ENCODE measurements at regions not wholly inside any gene's neighbourhood (a gene's known extent, or its start where the extent isn't known, plus 50 kb on each side); places are given as distances from the start of the nearest gene placed in this dataset.

DNA sequence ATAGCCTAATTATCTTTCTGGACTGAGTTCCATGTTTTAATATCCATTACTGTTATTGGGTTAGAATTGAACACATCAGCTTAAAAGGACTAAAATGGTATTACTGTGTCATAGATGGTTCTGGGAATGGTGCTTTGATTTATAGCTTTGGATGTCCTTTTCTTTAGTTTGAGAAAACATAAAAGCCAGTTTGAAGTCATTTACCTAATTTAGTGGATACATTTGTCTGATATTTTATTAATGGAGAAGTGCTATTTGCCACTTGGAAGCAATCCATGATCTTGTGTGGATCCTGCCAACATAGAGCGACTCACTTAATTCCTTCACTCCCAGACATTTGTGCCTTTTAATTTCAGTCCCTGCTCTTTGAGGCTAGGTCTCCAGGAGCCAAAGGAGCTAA lies 212.4 kb upstream of the PACRGL start:
- no peak for DNase-seq (ENCODE audit: low read depth in 1 of 2, low spot score in 1 of 2)
- no peak for TF ChIP-seq CTCF (IDR thresholded peaks at IDR 0.05; ENCODE audit: low read depth, low read length)
- H3K4me1 ChIP-seq (ENCODE audit: low read depth) = peaks cover 7% of the 10 kb centered on the region
- H3K36me3 ChIP-seq = peaks cover 21% of the 10 kb centered on the region
- H3K27me3 ChIP-seq = no peaks in the 10 kb centered on the region
- no peak overlapping the region for H3K4me3 ChIP-seq
- peak overlapping the region; percentile 14 for H3K27ac ChIP-seq
- H3K9me3 ChIP-seq (ENCODE audit: low read depth) = no peaks in the 10 kb centered on the region

DNA sequence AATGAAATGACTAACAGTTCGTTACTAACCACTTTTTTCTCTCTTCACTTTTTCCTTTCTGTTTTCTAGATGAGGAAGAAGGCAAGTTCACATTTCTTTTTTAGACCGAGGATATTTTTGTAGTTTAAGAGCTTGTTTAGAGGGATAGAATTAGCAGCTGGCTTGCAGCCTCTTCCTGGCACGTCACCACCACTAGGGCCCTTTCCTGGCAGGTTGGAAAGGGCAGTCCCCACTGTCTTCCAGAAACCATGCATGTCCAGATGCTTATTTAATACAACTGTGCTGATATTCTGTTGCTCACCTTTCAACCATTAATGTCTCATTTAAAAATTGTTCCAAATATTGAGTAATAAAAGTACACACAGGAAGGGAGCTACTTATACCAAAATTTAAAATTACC lies 209.5 kb upstream of the PACRGL start:
- Histone ChIP-seq H3K27me3 (no peaks in the 10 kb centered on the region), H3K4me1 (ENCODE audit: low read depth) (peaks cover 7% of the 10 kb centered on the region), H3K36me3 (peaks cover 33% of the 10 kb centered on the region), H3K4me3 (no peak overlapping the region), H3K9me3 (ENCODE audit: low read depth) (no peaks in the 10 kb centered on the region), H3K27ac (peak overlapping the region; percentile 69)
- TF ChIP-seq CTCF (IDR thresholded peaks at IDR 0.05; ENCODE audit: low read depth, low read length) = no peak
- peak in 1 of 2 donors; percentile 24 for DNase-seq (ENCODE audit: low read depth in 1 of 2, low spot score in 1 of 2)

GRCh38 chr4:20493761-20494353 lies 206.4 kb upstream of the PACRGL start:
- TF ChIP-seq CTCF (IDR thresholded peaks at IDR 0.05; ENCODE audit: low read depth, low read length) = no peak
- no peaks in the 10 kb centered on the region for H3K9me3 ChIP-seq (ENCODE audit: low read depth)
- peak in 1 of 2 donors; percentile 19 for DNase-seq (ENCODE audit: low read depth in 1 of 2, low spot score in 1 of 2)

GRCh38 chr4:20496068-20496467 lies 204.2 kb upstream of the PACRGL start:
- peaks cover 26% of the 10 kb centered on the region for H3K36me3 ChIP-seq
- no peaks in the 10 kb centered on the region for H3K27me3 ChIP-seq
- no peak for TF ChIP-seq CTCF (IDR thresholded peaks at IDR 0.05; ENCODE audit: low read depth, low read length)
- no peaks in the 10 kb centered on the region for H3K9me3 ChIP-seq (ENCODE audit: low read depth)
- H3K4me1 ChIP-seq (ENCODE audit: low read depth) = no peaks in the 10 kb centered on the region
- DNase-seq (ENCODE audit: low read depth in 1 of 2, low spot score in 1 of 2) = no peak
- no peak overlapping the region for H3K4me3 ChIP-seq
- H3K27ac ChIP-seq = no peak overlapping the region

More at GRCh38 chr4:20493761-20494353, 206.4 kb upstream of the PACRGL start:
- H3K4me3 ChIP-seq = no peak overlapping the region
- no peaks in the 10 kb centered on the region for H3K27me3 ChIP-seq
- peaks cover 7% of the 10 kb centered on the region for H3K4me1 ChIP-seq (ENCODE audit: low read depth)
- H3K27ac ChIP-seq = no peak overlapping the region
- H3K36me3 ChIP-seq = peaks cover 30% of the 10 kb centered on the region

DNA sequence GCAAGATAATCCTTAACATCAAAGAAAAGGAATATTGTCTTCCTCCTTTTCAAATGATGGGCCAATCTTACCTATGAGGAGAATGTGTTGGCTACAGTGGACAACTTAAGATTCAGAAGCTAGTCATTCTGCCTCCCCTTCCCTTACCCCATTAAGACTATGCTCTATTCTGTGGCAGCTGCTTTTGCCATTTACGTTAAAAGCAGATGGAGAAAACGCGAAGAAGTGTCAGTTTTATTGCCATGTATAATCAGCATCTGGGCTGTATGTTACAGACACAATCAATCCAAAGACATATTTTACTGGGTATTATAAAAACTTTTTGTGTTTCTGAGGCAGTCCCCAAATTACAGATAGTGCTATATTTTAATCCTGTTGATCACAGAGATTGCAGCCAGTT lies 196.1 kb upstream of the PACRGL start:
- H3K27ac ChIP-seq = no peak overlapping the region
- no peak for TF ChIP-seq CTCF (IDR thresholded peaks at IDR 0.05; ENCODE audit: low read depth, low read length)
- H3K27me3 ChIP-seq = no peaks in the 10 kb centered on the region
- no peak for DNase-seq (ENCODE audit: low read depth in 1 of 2, low spot score in 1 of 2)
- peaks cover 2% of the 10 kb centered on the region for H3K4me1 ChIP-seq (ENCODE audit: low read depth)
- H3K36me3 ChIP-seq = no peaks in the 10 kb centered on the region
- H3K9me3 ChIP-seq (ENCODE audit: low read depth) = no peaks in the 10 kb centered on the region
- no peak overlapping the region for H3K4me3 ChIP-seq
